PC-9 (cell line): ENCODE measurements at regions not wholly inside any gene's neighbourhood (a gene's known extent, or its start where the extent isn't known, plus 50 kb on each side); places are given as distances from the start of the nearest gene placed in this dataset.

Experiments used
- BruUV-seq: library from RNA; stranded (reverse); fragments of 400-500 nt; replicated peaks from 2 replicates; lab custom pipeline; 2021; lab: Mats Ljungman, UMichigan
- CTCF ChIA-PET: fragments of 300-600 bp; sonication (Branson Sonifier 250); formaldehyde crosslinking; loops from one replicate; lab custom pipeline; 2022; ENCODE audit warnings: antibody characterized with exemption; lab: Charles Lee
- POLR2A ChIA-PET: fragments of 300-600 bp; sonication (Branson Sonifier 250); formaldehyde crosslinking; loops from one replicate; lab custom pipeline; 2022; ENCODE audit warnings: antibody characterized with exemption; ENCODE audit not compliant: unreplicated experiment; lab: Charles Lee
- DNase-seq, 2 experiments: peaks; one replicate each; pipeline versions ENCODE4 v3.0.0 to v3.0.0-alpha.2; 2015 to 2022; ENCODE audit warnings: mixed read lengths in 1 of 2
- H2AFZ ChIP-seq: fragments of 200-600 bp; sonication (generic); 2 replicates; pipeline ENCODE4 v1.8.1; 2017; ENCODE audit warnings: antibody characterized with exemption
- H3F3A ChIP-seq: fragments of 200-600 bp; sonication (generic); 2 replicates; pipeline ENCODE4 v1.8.1; 2017; ENCODE audit warnings: antibody characterized with exemption, mild to moderate bottlenecking, low read depth; ENCODE audit not compliant: insufficient read depth
- H3K27ac ChIP-seq: fragments of 200-600 bp; sonication (generic); 2 replicates; pipeline ENCODE4 v1.6.1; 2016; ENCODE audit warnings: mixed run types
- H3K27me3 ChIP-seq: fragments of 200-600 bp; sonication (generic); 2 replicates; pipeline ENCODE4 v1.6.1; 2016; ENCODE audit warnings: low read depth, mixed run types; ENCODE audit not compliant: insufficient read depth
- H3K36me3 ChIP-seq: fragments of 200-600 bp; sonication (generic); 2 replicates; pipeline ENCODE4 v1.6.1; 2016; ENCODE audit warnings: low read depth, mixed run types
- H3K4me1 ChIP-seq: fragments of 200-600 bp; sonication (generic); replicated peaks from 2 replicates; pipeline ENCODE4 v1.6.1; 2016; ENCODE audit warnings: mixed run types; ENCODE audit not compliant: insufficient read depth
- H3K4me2 ChIP-seq: fragments of 200-600 bp; sonication (generic); 2 replicates; pipeline ENCODE4 v1.6.1; 2017; ENCODE audit warnings: mixed run types
- H3K4me3 ChIP-seq: fragments of 200-600 bp; sonication (generic); 2 replicates; pipeline ENCODE4 v1.6.1; 2016; ENCODE audit warnings: mixed run types
- H3K79me2 ChIP-seq: fragments of 200-600 bp; sonication (generic); 2 replicates; pipeline ENCODE4 v1.6.1; 2017; ENCODE audit warnings: low read depth, mixed run types
- H3K9me2 ChIP-seq: fragments of 200-600 bp; sonication (generic); 2 replicates; pipeline ENCODE4 v1.8.1; 2017; ENCODE audit warnings: mild to moderate bottlenecking; ENCODE audit not compliant: insufficient read depth
- H3K9me3 ChIP-seq: fragments of 200-600 bp; sonication (generic); 2 replicates; pipeline ENCODE4 v1.8.1; 2016; ENCODE audit warnings: low read depth; ENCODE audit not compliant: insufficient read depth
- H4K20me1 ChIP-seq: fragments of 200-600 bp; sonication (generic); 2 replicates; pipeline ENCODE4 v1.8.1; 2017; ENCODE audit not compliant: insufficient read depth
- EZH2 ChIP-seq: fragments of 200-600 bp; sonication (generic); IDR thresholded peaks from 2 replicates; pipeline ENCODE4 v1.8.0; 2017; ENCODE audit warnings: antibody characterized with exemption, low read depth
- intact Hi-C: fragments of 100-400 bp; cut with micrococcal nuclease; formaldehyde crosslinking; loops from one replicate; pipeline ENCODE4 v1.10.0; 2022; ENCODE audit not compliant: unreplicated experiment
- TF ChIP-seq, protein P1 (sequence below): fragments of 200-600 bp; sonication (generic); conservative IDR thresholded peaks from 2 replicates; pipeline ENCODE4 v1.6.1; 2017; ENCODE audit warnings: mixed run types, antibody characterized with exemption, mild to moderate bottlenecking, moderate library complexity

DNA sequence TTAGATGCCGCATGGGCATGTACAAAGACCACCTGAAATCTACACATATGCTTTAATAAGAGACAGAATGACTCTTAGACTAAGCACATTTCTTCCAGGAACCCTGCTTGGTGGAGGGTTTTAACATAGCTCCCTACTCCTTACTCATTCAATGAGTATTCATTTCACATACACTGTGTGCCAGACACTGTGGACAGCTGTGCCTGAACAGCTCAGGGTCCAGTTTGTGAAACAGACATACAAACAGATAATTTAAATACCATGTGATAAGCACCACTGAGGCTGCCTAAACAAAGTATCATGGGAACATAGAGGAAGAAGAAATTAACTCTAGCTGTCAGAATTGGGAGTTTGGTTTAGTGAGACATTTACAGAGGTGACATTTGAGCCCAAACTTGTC is 65.2 kb upstream of the ITPRID1 start:
- 0 out of 2 replicates have a peak, but pooled peaks cover 8% of the 10 kb centered on the region for H3K27me3 ChIP-seq
- H3K4me2 ChIP-seq, result no peak overlapping the region
- no peaks in the 10 kb centered on the region for H3K9me2 ChIP-seq
- CTCF ChIA-PET, result interaction anchor here (0.5 kb wide), 1 partner anchor 1054 kb away, joined by 10 read pairs; no protein-coding TSS in a partner anchor
- no peaks in the 10 kb centered on the region for H4K20me1 ChIP-seq
- H3K4me1 ChIP-seq, result no peaks in the 10 kb centered on the region
- no peak overlapping the region for H2AFZ ChIP-seq
- no peaks in the 10 kb centered on the region for H3K9me3 ChIP-seq
- no peak overlapping the region for H3K27ac ChIP-seq
- no peak for TF ChIP-seq EZH2
- TF ChIP-seq, protein P1, sequence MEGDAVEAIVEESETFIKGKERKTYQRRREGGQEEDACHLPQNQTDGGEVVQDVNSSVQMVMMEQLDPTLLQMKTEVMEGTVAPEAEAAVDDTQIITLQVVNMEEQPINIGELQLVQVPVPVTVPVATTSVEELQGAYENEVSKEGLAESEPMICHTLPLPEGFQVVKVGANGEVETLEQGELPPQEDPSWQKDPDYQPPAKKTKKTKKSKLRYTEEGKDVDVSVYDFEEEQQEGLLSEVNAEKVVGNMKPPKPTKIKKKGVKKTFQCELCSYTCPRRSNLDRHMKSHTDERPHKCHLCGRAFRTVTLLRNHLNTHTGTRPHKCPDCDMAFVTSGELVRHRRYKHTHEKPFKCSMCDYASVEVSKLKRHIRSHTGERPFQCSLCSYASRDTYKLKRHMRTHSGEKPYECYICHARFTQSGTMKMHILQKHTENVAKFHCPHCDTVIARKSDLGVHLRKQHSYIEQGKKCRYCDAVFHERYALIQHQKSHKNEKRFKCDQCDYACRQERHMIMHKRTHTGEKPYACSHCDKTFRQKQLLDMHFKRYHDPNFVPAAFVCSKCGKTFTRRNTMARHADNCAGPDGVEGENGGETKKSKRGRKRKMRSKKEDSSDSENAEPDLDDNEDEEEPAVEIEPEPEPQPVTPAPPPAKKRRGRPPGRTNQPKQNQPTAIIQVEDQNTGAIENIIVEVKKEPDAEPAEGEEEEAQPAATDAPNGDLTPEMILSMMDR, result no peak
- no peak overlapping the region for H3K4me3 ChIP-seq
- H3K79me2 ChIP-seq, result no peaks in the 10 kb centered on the region
- no peaks in the 10 kb centered on the region for H3F3A ChIP-seq
- DNase-seq, result no peak
- POLR2A ChIA-PET, result no interaction called here
- no peaks in the 10 kb centered on the region for H3K36me3 ChIP-seq
- BruUV-seq, result no TSS peak
- intact Hi-C loops, result loop anchor here (10.0 kb wide), 1 partner anchor 286 kb away; no protein-coding TSS in a partner anchor

DNA sequence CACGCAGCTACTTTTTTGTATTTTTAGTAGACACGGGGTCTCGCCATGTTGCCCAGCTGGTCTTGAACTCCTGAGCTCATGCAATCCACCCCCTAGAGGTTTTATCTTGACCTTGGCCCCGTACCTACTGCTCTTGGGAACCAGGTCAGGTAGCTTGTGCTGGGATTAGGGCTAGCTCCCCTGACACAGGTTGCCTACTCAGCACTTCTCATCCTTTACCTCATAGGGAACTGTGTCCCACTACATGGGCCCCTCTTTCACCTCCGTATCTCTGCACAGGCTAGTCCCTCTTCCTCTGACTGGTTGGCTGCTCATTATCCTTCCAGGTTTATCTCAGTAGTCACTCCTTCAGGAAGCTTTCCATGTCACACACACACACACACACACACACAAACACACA is 58.0 kb upstream of the ITPRID1 start:
- Histone ChIP-seq H3K27ac (no peak overlapping the region), H3K4me2 (no peak overlapping the region), H3K9me2 (no peaks in the 10 kb centered on the region), H3K79me2 (no peaks in the 10 kb centered on the region), H4K20me1 (no peaks in the 10 kb centered on the region), H3K4me3 (no peak overlapping the region), H3K27me3 (peaks cover 64% of the 10 kb centered on the region), H3K4me1 (no peaks in the 10 kb centered on the region), H3F3A (no peaks in the 10 kb centered on the region), H2AFZ (no peak overlapping the region), H3K36me3 (no peaks in the 10 kb centered on the region), H3K9me3 (no peaks in the 10 kb centered on the region)
- intact Hi-C loops, result no loop called here
- no TSS peak for BruUV-seq
- TF ChIP-seq EZH2, result no peak
- TF ChIP-seq, protein P1, result no peak
- ChIA-PET CTCF (no interaction called here), POLR2A (no interaction called here)
- DNase-seq, result no peak

DNA sequence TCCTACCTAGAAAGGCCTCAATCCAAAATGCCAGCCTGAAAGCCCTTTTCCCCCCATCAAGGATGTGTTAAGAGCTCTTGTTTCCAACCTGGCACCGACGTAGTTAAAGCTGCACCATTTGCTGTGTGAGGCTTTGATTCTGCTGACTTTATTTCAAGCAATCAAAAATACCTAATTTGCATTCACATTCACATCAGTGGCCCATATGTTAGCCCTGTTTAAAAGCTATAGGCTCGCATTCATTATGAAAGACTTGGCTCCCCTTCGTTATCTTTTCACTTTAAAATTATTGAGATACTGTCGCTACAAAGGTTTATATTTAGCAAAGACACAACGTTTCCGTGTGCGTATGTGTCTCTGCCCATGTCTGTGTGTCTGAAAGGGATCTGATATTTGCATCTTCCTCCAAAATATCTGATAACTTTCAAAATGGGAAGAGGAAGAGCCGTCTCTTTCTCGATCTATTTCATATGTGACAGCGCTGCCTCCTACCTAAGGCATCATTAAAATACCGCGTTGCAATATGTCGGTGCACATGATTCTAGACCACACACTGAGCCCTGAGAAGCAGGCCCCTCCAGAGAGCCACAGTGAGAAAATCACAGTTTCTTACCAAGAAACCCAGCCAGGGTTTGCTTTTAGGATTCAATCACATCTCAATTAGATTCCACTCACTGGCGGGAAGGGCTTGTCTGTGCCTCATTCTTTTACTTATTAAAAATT is 57.1 kb upstream of the ITPRID1 start:
- H2AFZ ChIP-seq, result no peak overlapping the region
- no peak for DNase-seq
- no peaks in the 10 kb centered on the region for H3F3A ChIP-seq
- H3K9me3 ChIP-seq, result no peaks in the 10 kb centered on the region
- intact Hi-C loops, result no loop called here
- BruUV-seq, result no TSS peak
- H3K4me1 ChIP-seq, result no peaks in the 10 kb centered on the region
- no peaks in the 10 kb centered on the region for H3K79me2 ChIP-seq
- H3K4me3 ChIP-seq, result no peak overlapping the region
- no peaks in the 10 kb centered on the region for H4K20me1 ChIP-seq
- no peaks in the 10 kb centered on the region for H3K36me3 ChIP-seq
- peaks cover 66% of the 10 kb centered on the region for H3K27me3 ChIP-seq
- TF ChIP-seq EZH2, result no peak
- TF ChIP-seq, protein P1, result no peak
- H3K4me2 ChIP-seq, result no peak overlapping the region
- no peak overlapping the region for H3K27ac ChIP-seq
- ChIA-PET POLR2A (no interaction called here), CTCF (no interaction called here)
- H3K9me2 ChIP-seq, result no peaks in the 10 kb centered on the region
